Stomach (tissue), 4 donors: ENCODE measurements at regions not wholly inside any gene's neighbourhood (a gene's known extent, or its start where the extent isn't known, plus 50 kb on each side); places are given as distances from the start of the nearest gene placed in this dataset.

Experiments used
- CTCF ChIP-seq, 7 experiments: fragments of 450-650 bp in 4 of 7; fragments of 200-600 bp in 3 of 7; sonication (generic) in 3 of 7; IDR thresholded peaks; one replicate each; pipeline ENCODE4 v1.5.1; 2016 to 2019; ENCODE audit warnings: antibody characterized with exemption in 7 of 7, control low read depth in 2 of 7, mild to moderate bottlenecking in 1 of 7
- EP300 ChIP-seq: sonication (generic); formaldehyde crosslinking; IDR thresholded peaks from one replicate; pipeline ENCODE4 v1.6.1; 2017; ENCODE audit warnings: antibody characterized with exemption
- POLR2A ChIP-seq, 4 donors: fragments of 450-650 bp; IDR thresholded peaks; one replicate each; pipeline ENCODE4 v1.6.1; 2016; ENCODE audit warnings: antibody characterized with exemption in 4 of 4, control low read depth in 2 of 4, mild to moderate bottlenecking in 1 of 4, moderate library complexity in 1 of 4

- TF ChIP-seq CTCF (IDR thresholded peaks at IDR 0.05), result no peak
- TF ChIP-seq POLR2A (IDR thresholded peaks at IDR 0.05), result no peak
- TF ChIP-seq EP300, result no peak
These were observed 373.9 kb upstream of the FGF13 start for GRCh38 chrX:139085404-139085803.
